ENCODE measurements at regions not wholly inside any gene's neighbourhood (a gene's known extent, or its start where the extent isn't known, plus 50 kb on each side); places are given as distances from the start of the nearest gene placed in this dataset.

GRCh38 chr3:106533788-106534160 is 665.0 kb upstream of the CBLB start:
- H3K36me3 Mint-ChIP-seq (ENCODE audit: low read depth): peaks cover 53% of the 10 kb centered on the region
- no peaks in the 10 kb centered on the region for H3F3A ChIP-seq (replicated peaks; ENCODE audit: low read depth)

More at GRCh38 chr3:106533788-106534160, 665.0 kb upstream of the CBLB start:
- Mint-ChIP-seq H3K27ac (no peak overlapping the region), H3K27me3 (ENCODE audit: insufficient read depth, low read depth, poor library complexity) (peaks cover 2% of the 10 kb centered on the region), H3K9me3 (peaks cover 60% of the 10 kb centered on the region), H3K4me3 (no peak overlapping the region), H3K4me1 (no peaks in the 10 kb centered on the region)
- no peak for TF ChIP-seq NANOG (IDR thresholded peaks at IDR 0.05; ENCODE audit: borderline replicate concordance)
- no peak for TF ChIP-seq POLR2AphosphoS5 (IDR thresholded peaks at IDR 0.05; ENCODE audit: low read depth)
- TF ChIP-seq EZH2phosphoT487 (IDR thresholded peaks at IDR 0.05; ENCODE audit: unreplicated experiment): no peak
- TF ChIP-seq CREB1 (CRISPR knock-in tag; IDR thresholded peaks at IDR 0.05; ENCODE audit: low read depth): no peak
- TF ChIP-seq JUNB (IDR thresholded peaks at IDR 0.05; ENCODE audit: unreplicated experiment): no peak
- no peak for TF ChIP-seq STAT1 (IDR thresholded peaks at IDR 0.05; ENCODE audit: unreplicated experiment)
- TF ChIP-seq, protein P1, sequence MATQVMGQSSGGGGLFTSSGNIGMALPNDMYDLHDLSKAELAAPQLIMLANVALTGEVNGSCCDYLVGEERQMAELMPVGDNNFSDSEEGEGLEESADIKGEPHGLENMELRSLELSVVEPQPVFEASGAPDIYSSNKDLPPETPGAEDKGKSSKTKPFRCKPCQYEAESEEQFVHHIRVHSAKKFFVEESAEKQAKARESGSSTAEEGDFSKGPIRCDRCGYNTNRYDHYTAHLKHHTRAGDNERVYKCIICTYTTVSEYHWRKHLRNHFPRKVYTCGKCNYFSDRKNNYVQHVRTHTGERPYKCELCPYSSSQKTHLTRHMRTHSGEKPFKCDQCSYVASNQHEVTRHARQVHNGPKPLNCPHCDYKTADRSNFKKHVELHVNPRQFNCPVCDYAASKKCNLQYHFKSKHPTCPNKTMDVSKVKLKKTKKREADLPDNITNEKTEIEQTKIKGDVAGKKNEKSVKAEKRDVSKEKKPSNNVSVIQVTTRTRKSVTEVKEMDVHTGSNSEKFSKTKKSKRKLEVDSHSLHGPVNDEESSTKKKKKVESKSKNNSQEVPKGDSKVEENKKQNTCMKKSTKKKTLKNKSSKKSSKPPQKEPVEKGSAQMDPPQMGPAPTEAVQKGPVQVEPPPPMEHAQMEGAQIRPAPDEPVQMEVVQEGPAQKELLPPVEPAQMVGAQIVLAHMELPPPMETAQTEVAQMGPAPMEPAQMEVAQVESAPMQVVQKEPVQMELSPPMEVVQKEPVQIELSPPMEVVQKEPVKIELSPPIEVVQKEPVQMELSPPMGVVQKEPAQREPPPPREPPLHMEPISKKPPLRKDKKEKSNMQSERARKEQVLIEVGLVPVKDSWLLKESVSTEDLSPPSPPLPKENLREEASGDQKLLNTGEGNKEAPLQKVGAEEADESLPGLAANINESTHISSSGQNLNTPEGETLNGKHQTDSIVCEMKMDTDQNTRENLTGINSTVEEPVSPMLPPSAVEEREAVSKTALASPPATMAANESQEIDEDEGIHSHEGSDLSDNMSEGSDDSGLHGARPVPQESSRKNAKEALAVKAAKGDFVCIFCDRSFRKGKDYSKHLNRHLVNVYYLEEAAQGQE (IDR thresholded peaks at IDR 0.05; ENCODE audit: unreplicated experiment): no peak
- no peak for TF ChIP-seq ZNF114 (CRISPR knock-in tag; IDR thresholded peaks at IDR 0.05)
- TF ChIP-seq EZH2 (IDR thresholded peaks at IDR 0.05; ENCODE audit: low read depth, unreplicated experiment): no peak
- TF ChIP-seq, protein P2, sequence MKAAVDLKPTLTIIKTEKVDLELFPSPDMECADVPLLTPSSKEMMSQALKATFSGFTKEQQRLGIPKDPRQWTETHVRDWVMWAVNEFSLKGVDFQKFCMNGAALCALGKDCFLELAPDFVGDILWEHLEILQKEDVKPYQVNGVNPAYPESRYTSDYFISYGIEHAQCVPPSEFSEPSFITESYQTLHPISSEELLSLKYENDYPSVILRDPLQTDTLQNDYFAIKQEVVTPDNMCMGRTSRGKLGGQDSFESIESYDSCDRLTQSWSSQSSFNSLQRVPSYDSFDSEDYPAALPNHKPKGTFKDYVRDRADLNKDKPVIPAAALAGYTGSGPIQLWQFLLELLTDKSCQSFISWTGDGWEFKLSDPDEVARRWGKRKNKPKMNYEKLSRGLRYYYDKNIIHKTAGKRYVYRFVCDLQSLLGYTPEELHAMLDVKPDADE (IDR thresholded peaks at IDR 0.05): no peak
- TF ChIP-seq, protein P3, sequence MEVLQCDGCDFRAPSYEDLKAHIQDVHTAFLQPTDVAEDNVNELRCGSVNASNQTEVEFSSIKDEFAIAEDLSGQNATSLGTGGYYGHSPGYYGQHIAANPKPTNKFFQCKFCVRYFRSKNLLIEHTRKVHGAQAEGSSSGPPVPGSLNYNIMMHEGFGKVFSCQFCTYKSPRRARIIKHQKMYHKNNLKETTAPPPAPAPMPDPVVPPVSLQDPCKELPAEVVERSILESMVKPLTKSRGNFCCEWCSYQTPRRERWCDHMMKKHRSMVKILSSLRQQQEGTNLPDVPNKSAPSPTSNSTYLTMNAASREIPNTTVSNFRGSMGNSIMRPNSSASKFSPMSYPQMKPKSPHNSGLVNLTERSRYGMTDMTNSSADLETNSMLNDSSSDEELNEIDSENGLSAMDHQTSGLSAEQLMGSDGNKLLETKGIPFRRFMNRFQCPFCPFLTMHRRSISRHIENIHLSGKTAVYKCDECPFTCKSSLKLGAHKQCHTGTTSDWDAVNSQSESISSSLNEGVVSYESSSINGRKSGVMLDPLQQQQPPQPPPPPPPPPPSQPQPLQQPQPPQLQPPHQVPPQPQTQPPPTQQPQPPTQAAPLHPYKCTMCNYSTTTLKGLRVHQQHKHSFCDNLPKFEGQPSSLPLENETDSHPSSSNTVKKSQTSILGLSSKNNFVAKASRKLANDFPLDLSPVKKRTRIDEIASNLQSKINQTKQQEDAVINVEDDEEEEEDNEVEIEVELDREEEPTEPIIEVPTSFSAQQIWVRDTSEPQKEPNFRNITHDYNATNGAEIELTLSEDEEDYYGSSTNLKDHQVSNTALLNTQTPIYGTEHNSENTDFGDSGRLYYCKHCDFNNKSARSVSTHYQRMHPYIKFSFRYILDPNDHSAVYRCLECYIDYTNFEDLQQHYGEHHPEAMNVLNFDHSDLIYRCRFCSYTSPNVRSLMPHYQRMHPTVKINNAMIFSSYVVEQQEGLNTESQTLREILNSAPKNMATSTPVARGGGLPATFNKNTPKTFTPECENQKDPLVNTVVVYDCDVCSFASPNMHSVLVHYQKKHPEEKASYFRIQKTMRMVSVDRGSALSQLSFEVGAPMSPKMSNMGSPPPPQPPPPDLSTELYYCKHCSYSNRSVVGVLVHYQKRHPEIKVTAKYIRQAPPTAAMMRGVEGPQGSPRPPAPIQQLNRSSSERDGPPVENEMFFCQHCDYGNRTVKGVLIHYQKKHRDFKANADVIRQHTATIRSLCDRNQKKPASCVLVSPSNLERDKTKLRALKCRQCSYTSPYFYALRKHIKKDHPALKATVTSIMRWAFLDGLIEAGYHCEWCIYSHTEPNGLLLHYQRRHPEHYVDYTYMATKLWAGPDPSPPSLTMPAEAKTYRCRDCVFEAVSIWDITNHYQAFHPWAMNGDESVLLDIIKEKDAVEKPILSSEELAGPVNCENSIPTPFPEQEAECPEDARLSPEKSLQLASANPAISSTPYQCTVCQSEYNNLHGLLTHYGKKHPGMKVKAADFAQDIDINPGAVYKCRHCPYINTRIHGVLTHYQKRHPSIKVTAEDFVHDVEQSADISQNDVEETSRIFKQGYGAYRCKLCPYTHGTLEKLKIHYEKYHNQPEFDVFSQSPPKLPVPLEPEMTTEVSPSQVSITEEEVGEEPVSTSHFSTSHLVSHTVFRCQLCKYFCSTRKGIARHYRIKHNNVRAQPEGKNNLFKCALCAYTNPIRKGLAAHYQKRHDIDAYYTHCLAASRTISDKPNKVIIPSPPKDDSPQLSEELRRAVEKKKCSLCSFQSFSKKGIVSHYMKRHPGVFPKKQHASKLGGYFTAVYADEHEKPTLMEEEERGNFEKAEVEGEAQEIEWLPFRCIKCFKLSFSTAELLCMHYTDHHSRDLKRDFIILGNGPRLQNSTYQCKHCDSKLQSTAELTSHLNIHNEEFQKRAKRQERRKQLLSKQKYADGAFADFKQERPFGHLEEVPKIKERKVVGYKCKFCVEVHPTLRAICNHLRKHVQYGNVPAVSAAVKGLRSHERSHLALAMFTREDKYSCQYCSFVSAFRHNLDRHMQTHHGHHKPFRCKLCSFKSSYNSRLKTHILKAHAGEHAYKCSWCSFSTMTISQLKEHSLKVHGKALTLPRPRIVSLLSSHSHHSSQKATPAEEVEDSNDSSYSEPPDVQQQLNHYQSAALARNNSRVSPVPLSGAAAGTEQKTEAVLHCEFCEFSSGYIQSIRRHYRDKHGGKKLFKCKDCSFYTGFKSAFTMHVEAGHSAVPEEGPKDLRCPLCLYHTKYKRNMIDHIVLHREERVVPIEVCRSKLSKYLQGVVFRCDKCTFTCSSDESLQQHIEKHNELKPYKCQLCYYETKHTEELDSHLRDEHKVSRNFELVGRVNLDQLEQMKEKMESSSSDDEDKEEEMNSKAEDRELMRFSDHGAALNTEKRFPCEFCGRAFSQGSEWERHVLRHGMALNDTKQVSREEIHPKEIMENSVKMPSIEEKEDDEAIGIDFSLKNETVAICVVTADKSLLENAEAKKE (CRISPR knock-in tag; IDR thresholded peaks at IDR 0.05): no peak
- no peak for TF ChIP-seq ZNF331 (CRISPR knock-in tag; IDR thresholded peaks at IDR 0.05; ENCODE audit: low read depth)
- peaks cover 5% of the 10 kb centered on the region; the same call in 1 of the 2 replicates for H3K4me1 ChIP-seq (ENCODE audit: insufficient read depth)
- H3K4me2 ChIP-seq: no peak overlapping the region
- no peaks in the 10 kb centered on the region for H3K27me3 ChIP-seq (ENCODE audit: insufficient read depth)
- H3K36me3 ChIP-seq (ENCODE audit: insufficient read depth): 0 out of 2 replicates have a peak, but pooled peaks cover 7% of the 10 kb centered on the region
- ATAC-seq (no peak), DNase-seq (ENCODE audit: low spot score) (no peak)
- no peak overlapping the region for H3K4me3 ChIP-seq
- no peak overlapping the region for H2AFZ ChIP-seq
- H4K20me1 ChIP-seq (replicated peaks; ENCODE audit: insufficient read depth): no peaks in the 10 kb centered on the region
- H3K9me2 ChIP-seq (ENCODE audit: insufficient read depth): 0 out of 2 replicates have a peak, but pooled peaks cover 9% of the 10 kb centered on the region
- no peak overlapping the region for H3K27ac ChIP-seq (ENCODE audit: low read depth)
- H3K79me2 ChIP-seq (replicated peaks; ENCODE audit: insufficient read depth): no peaks in the 10 kb centered on the region

All from GM23338 (cell line).